ENCODE measurements at regions not wholly inside any gene's neighbourhood (a gene's known extent, or its start where the extent isn't known, plus 50 kb on each side); places are given as distances from the start of the nearest gene placed in this dataset.

- Histone ChIP-seq H3K9ac (replicated peaks in 1 of 4; ENCODE audit: extremely low read depth in 1 of 4, low read depth in 3 of 4, low read length in 3 of 4) (no peak overlapping the region), H3K4me3 (ENCODE audit: extremely low read depth in 1 of 4, insufficient read depth in 2 of 4, low read depth in 3 of 4, low read length in 4 of 4) (no peak overlapping the region), H3K79me1 (ENCODE audit: low read depth, low read length) (no peaks in the 10 kb centered on the region; the same call in 1 of the 2 replicates), H3K27ac (ENCODE audit: low read depth, low read length) (no peak overlapping the region), H2AFZ (ENCODE audit: low read length) (no peak overlapping the region), H2BK15ac (ENCODE audit: low read length) (no peak overlapping the region), H3K36me3 (ENCODE audit: control insufficient read depth in 2 of 4, insufficient read depth in 4 of 4, low read length in 3 of 4) (no peaks in the 10 kb centered on the region), H3K23me2 (ENCODE audit: low read depth, low read length) (no peaks in the 10 kb centered on the region), H3K14ac (ENCODE audit: insufficient read length) (no peak overlapping the region), H3K18ac (ENCODE audit: extremely low read depth, low read length) (no peak overlapping the region), H3K27me3 (replicated peaks in 1 of 4; ENCODE audit: control insufficient read depth in 3 of 4, extremely low read depth in 1 of 4, insufficient read depth in 3 of 4, low read length in 3 of 4) (no peaks in the 10 kb centered on the region), H3K4me2 (ENCODE audit: insufficient read depth in 1 of 2, low read depth in 2 of 2, low read length in 2 of 2) (no peak overlapping the region), H2BK12ac (ENCODE audit: low read depth, low read length) (no peak overlapping the region), H3K4me1 (replicated peaks in 1 of 4; ENCODE audit: control insufficient read depth in 3 of 4, insufficient read depth in 4 of 4, low read length in 3 of 4) (peaks cover 0 to 3% (median 1%) of the 10 kb centered on the region in 4 experiments; a peak in 3 of 7 replicates), H3K4ac (replicated peaks; ENCODE audit: insufficient read length, low read depth, low read length) (no peak overlapping the region), H3K79me2 (ENCODE audit: control insufficient read depth in 1 of 2, insufficient read depth in 2 of 2, low read length in 2 of 2) (no peaks in the 10 kb centered on the region), H3K56ac (replicated peaks; ENCODE audit: insufficient read length, low read depth, low read length) (no peak overlapping the region), H2AK5ac (ENCODE audit: low read depth, low read length) (no peak overlapping the region), H2BK5ac (ENCODE audit: low read depth, low read length) (no peak overlapping the region), H4K5ac (ENCODE audit: insufficient read length, low read depth, low read length) (no peak overlapping the region), H3K23ac (ENCODE audit: insufficient read length) (no peak overlapping the region), H4K8ac (ENCODE audit: extremely low read depth, insufficient read depth, low read length) (no peak overlapping the region), H3K9me3 (ENCODE audit: insufficient read depth in 2 of 2, low read depth in 1 of 2, low read length in 1 of 2) (no peaks in the 10 kb centered on the region; a peak in 1 of 4 replicates), H2BK120ac (replicated peaks; ENCODE audit: low read depth, low read length) (no peak overlapping the region), H4K20me1 (replicated peaks in 1 of 2; ENCODE audit: control insufficient read depth in 1 of 2, insufficient read depth in 2 of 2, low read length in 2 of 2) (no peaks in the 10 kb centered on the region), H2BK20ac (ENCODE audit: low read length) (no peak overlapping the region), H4K91ac (replicated peaks; ENCODE audit: insufficient read length, low read length) (no peak overlapping the region)
- POLR2A ChIA-PET (ENCODE audit: partially characterized antibody) = no interaction called here
- FAIRE-seq (no peak), DNase-seq (ENCODE audit: low read depth in 1 of 2, low spot score in 2 of 2) (no peak)
- CTCF ChIA-PET (ENCODE audit: partially characterized antibody) = interaction anchor here (0.6 to 5.7 kb wide), 28 partner anchors 11 to 1173 kb away, joined by 3 to 68 read pairs (median 4); no protein-coding TSS in a partner anchor
- WGBS, 2 experiments (ENCODE audit: extremely low coverage in 1 of 2, insufficient coverage in 1 of 2, insufficient read length in 1 of 2, insufficient replicate concordance in 2 of 2, low coverage in 1 of 2, low lambda C conversion rate in 2 of 2, missing lambda C conversion rate in 1 of 2) = 90% methylated on average over 1 of the region's 1 CpG; no CpG with 5 or more reads in 1 of the 2 experiments
- TF ChIP-seq EZH2 (IDR thresholded peaks at IDR 0.05; ENCODE audit: low read depth, low read length, severe bottlenecking) (no peak), TBP (IDR thresholded peaks at IDR 0.05; ENCODE audit: low read depth, low read length) (no peak), CTBP2 (IDR thresholded peaks at IDR 0.05; ENCODE audit: borderline replicate concordance, insufficient read depth, insufficient read length, low read length) (no peak), BACH1 (IDR thresholded peaks at IDR 0.05; ENCODE audit: low read length) (no peak), JUN (IDR thresholded peaks at IDR 0.05; ENCODE audit: low read depth, low read length) (no peak), GABPA (IDR thresholded peaks at IDR 0.05; ENCODE audit: borderline replicate concordance, insufficient read depth, low read length) (no peak)
Measured at GRCh38 chr11:11035331-11035730, 177.5 kb upstream of the ZBED5 start.

Data from H1 (cell line).